ENCODE measurements at regions not wholly inside any gene's neighbourhood (a gene's known extent, or its start where the extent isn't known, plus 50 kb on each side); places are given as distances from the start of the nearest gene placed in this dataset.

- TF ChIP-seq CTCF (IDR thresholded peaks at IDR 0.05) (no peak), POLR2A (IDR thresholded peaks at IDR 0.05) (no peak), POLR2AphosphoS5 (IDR thresholded peaks at IDR 0.05) (no peak), EP300 (IDR thresholded peaks at IDR 0.05) (no peak)
These were observed 175.6 kb upstream of the RBPJ start for GRCh38 chr4:26145212-26145611.
